PC-3 (cell line): ENCODE measurements at regions not wholly inside any gene's neighbourhood (a gene's known extent, or its start where the extent isn't known, plus 50 kb on each side); places are given as distances from the start of the nearest gene placed in this dataset.

Experiments used
- ATAC-seq: fragments of 200-7000 bp; cut with Tn5 transposase; 2 replicates; pipeline ENCODE4 v1.9.1; 2020; ENCODE audit warnings: mild to moderate bottlenecking, moderate library complexity
- BruUV-seq: library from RNA; stranded (reverse); fragments of 400-500 nt; replicated peaks from 2 replicates; lab custom pipeline; 2021; lab: Mats Ljungman, UMichigan
- CTCF ChIA-PET: fragments of 300-600 bp; sonication (Branson Sonifier 250); formaldehyde crosslinking; loops from one replicate; lab custom pipeline; 2022; ENCODE audit warnings: antibody characterized with exemption; lab: Charles Lee
- POLR2A ChIA-PET: fragments of 300-600 bp; sonication (Branson Sonifier 250); formaldehyde crosslinking; loops from one replicate; lab custom pipeline; 2022; ENCODE audit warnings: antibody characterized with exemption; ENCODE audit not compliant: unreplicated experiment; lab: Charles Lee
- DNase-seq: peaks from one replicate; pipeline ENCODE4 v3.0.0-alpha.2; 2015
- H2AFZ ChIP-seq: fragments of 300-600 bp; sonication (generic); 2 replicates; pipeline ENCODE4 v1.6.0; 2016; ENCODE audit warnings: antibody characterized with exemption, low read length
- H3F3A ChIP-seq: fragments of 300-600 bp; sonication (generic); one replicate; pipeline ENCODE4 v1.6.0; 2017; ENCODE audit warnings: antibody characterized with exemption, low read length, control low read depth, mild to moderate bottlenecking; ENCODE audit not compliant: unreplicated experiment
- H3K27ac ChIP-seq: fragments of 300-600 bp; sonication (generic); 2 replicates; pipeline ENCODE4 v1.5.1; 2016; ENCODE audit warnings: mild to moderate bottlenecking, low read length
- H3K27me3 ChIP-seq: fragments of 300-600 bp; sonication (generic); 2 replicates; pipeline ENCODE4 v1.6.1; 2016; ENCODE audit warnings: low read length, mixed read lengths
- H3K36me3 ChIP-seq: fragments of 300-600 bp; sonication (generic); 2 replicates; pipeline ENCODE4 v1.6.1; 2016; ENCODE audit warnings: low read depth, mixed run types, low read length, mixed read lengths
- H3K4me1 ChIP-seq: fragments of 300-600 bp; sonication (generic); 2 replicates; pipeline ENCODE4 v1.5.1; 2016; ENCODE audit warnings: low read length; ENCODE audit not compliant: insufficient read depth
- H3K4me2 ChIP-seq: fragments of 300-600 bp; sonication (generic); 2 replicates; pipeline ENCODE4 v1.6.0; 2016; ENCODE audit warnings: low read length
- H3K4me3 ChIP-seq: fragments of 300-600 bp; sonication (generic); 2 replicates; pipeline ENCODE4 v1.5.1; 2016; ENCODE audit warnings: mild to moderate bottlenecking, low read length, mixed read lengths
- H3K79me2 ChIP-seq: fragments of 300-600 bp; sonication (generic); 2 replicates; pipeline ENCODE4 v1.6.1; 2017; ENCODE audit warnings: low read length, mixed read lengths
- H3K9ac ChIP-seq: fragments of 300-600 bp; sonication (generic); 2 replicates; pipeline ENCODE4 v1.6.0; 2016; ENCODE audit warnings: mild to moderate bottlenecking, low read length
- H3K9me2 ChIP-seq: fragments of 300-600 bp; sonication (generic); replicated peaks from 2 replicates; pipeline ENCODE4 v1.6.1; 2016; ENCODE audit warnings: mixed run types, low read length, mixed read lengths
- H3K9me3 ChIP-seq: fragments of 300-600 bp; sonication (generic); 2 replicates; pipeline ENCODE4 v1.6.1; 2016; ENCODE audit warnings: low read length, mixed read lengths
- H4K20me1 ChIP-seq: fragments of 300-600 bp; sonication (generic); 2 replicates; pipeline ENCODE4 v1.6.1; 2016; ENCODE audit warnings: low read length, mixed read lengths
- EZH2 ChIP-seq: fragments of 300-600 bp; sonication (generic); IDR thresholded peaks from one replicate; pipeline ENCODE4 v1.6.1; 2017; ENCODE audit warnings: antibody characterized with exemption, mild to moderate bottlenecking, low read length; ENCODE audit not compliant: unreplicated experiment
- EZH2phosphoT487 ChIP-seq: fragments of 300-600 bp; sonication (generic); IDR thresholded peaks from 2 replicates; pipeline ENCODE4 v1.6.1; 2018; ENCODE audit warnings: mild to moderate bottlenecking, antibody characterized with exemption, low read length, borderline replicate concordance
- intact Hi-C: fragments of 100-400 bp; cut with micrococcal nuclease; formaldehyde crosslinking; loops from 2 replicates; pipeline ENCODE4 v1.9.0; 2023
- TF ChIP-seq, protein P1 (sequence below): fragments of 300-600 bp; sonication (generic); conservative IDR thresholded peaks from 2 replicates; pipeline ENCODE4 v1.5.1; 2017; ENCODE audit warnings: antibody characterized with exemption, low read depth, mild to moderate bottlenecking, low read length

- H3K4me1 ChIP-seq = peaks cover 13% of the 10 kb centered on the region
- POLR2A ChIA-PET = no interaction called here
Measured at GRCh38 chr4:4666693-4667621, 125.1 kb upstream of the STX18 start.

DNA sequence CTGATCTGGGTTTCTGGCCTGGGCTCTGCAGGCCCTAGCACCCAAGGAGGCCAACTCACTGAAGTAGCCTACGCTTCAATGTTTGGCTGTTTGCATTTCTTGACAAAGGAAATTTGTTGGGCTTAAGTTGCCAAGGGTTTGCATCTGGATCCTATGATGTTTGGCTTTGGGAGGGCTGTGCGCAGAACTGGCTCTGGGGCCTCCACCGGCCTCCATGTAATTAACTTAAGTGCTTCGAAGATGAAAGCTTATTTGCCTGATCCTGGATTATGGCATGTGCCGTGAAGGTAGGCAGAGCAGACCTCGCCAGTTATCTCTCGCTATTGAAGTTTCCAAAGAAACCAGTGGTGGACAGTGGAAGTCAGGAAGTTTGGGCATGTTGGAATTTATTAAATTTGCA is 124.3 kb upstream of the STX18 start:
- H3K4me3 ChIP-seq = no peak overlapping the region
- H2AFZ ChIP-seq = no peak overlapping the region
- no peak overlapping the region for H3K9ac ChIP-seq
- H4K20me1 ChIP-seq = no peaks in the 10 kb centered on the region
- ChIA-PET POLR2A (no interaction called here), CTCF (no interaction called here)
- intact Hi-C loops = loop anchor here (10.0 kb wide), 1 partner anchor 121 kb away; the partner anchor contains the start of gene STX18
- no peaks in the 10 kb centered on the region for H3K79me2 ChIP-seq
- DNase-seq (no peak), ATAC-seq (no peak)
- H3F3A ChIP-seq = no peaks in the 10 kb centered on the region
- no TSS peak for BruUV-seq
- no peaks in the 10 kb centered on the region for H3K36me3 ChIP-seq
- H3K4me2 ChIP-seq = no peak overlapping the region
- H3K4me1 ChIP-seq = peaks cover 14% of the 10 kb centered on the region
- H3K27ac ChIP-seq = no peak overlapping the region
- no peak for TF ChIP-seq EZH2
- TF ChIP-seq EZH2phosphoT487 = no peak
- TF ChIP-seq, protein P1, sequence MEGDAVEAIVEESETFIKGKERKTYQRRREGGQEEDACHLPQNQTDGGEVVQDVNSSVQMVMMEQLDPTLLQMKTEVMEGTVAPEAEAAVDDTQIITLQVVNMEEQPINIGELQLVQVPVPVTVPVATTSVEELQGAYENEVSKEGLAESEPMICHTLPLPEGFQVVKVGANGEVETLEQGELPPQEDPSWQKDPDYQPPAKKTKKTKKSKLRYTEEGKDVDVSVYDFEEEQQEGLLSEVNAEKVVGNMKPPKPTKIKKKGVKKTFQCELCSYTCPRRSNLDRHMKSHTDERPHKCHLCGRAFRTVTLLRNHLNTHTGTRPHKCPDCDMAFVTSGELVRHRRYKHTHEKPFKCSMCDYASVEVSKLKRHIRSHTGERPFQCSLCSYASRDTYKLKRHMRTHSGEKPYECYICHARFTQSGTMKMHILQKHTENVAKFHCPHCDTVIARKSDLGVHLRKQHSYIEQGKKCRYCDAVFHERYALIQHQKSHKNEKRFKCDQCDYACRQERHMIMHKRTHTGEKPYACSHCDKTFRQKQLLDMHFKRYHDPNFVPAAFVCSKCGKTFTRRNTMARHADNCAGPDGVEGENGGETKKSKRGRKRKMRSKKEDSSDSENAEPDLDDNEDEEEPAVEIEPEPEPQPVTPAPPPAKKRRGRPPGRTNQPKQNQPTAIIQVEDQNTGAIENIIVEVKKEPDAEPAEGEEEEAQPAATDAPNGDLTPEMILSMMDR = no peak
- H3K9me2 ChIP-seq = no peaks in the 10 kb centered on the region
- H3K27me3 ChIP-seq = no peaks in the 10 kb centered on the region
- H3K9me3 ChIP-seq = no peaks in the 10 kb centered on the region

More at GRCh38 chr4:4666693-4667621, 125.1 kb upstream of the STX18 start:
- H3K4me2 ChIP-seq = no peak overlapping the region
- no peaks in the 10 kb centered on the region for H4K20me1 ChIP-seq
- H3K4me3 ChIP-seq = no peak overlapping the region
- H3F3A ChIP-seq = no peaks in the 10 kb centered on the region
- H3K9me3 ChIP-seq = no peaks in the 10 kb centered on the region
- no peak overlapping the region for H3K9ac ChIP-seq
- H3K36me3 ChIP-seq = no peaks in the 10 kb centered on the region
- intact Hi-C loops = loop anchor here (10.0 kb wide), 1 partner anchor 122 kb away; the partner anchor contains the start of gene STX18
- ATAC-seq = no peak
- H3K79me2 ChIP-seq = no peaks in the 10 kb centered on the region
- H3K27ac ChIP-seq = no peak overlapping the region
- H2AFZ ChIP-seq = no peak overlapping the region
- no peak for DNase-seq
- H3K27me3 ChIP-seq = no peaks in the 10 kb centered on the region
- CTCF ChIA-PET = no interaction called here
- no peaks in the 10 kb centered on the region for H3K9me2 ChIP-seq
- no peak for TF ChIP-seq EZH2
- TF ChIP-seq EZH2phosphoT487 = no peak
- TF ChIP-seq, protein P1 = no peak
- no TSS peak for BruUV-seq

GRCh38 chr4:4664234-4664633 is 122.4 kb upstream of the STX18 start:
- ChIA-PET POLR2A (no interaction called here), CTCF (no interaction called here)
- ATAC-seq (no peak), DNase-seq (no peak)
- Histone ChIP-seq H3K4me1 (peaks cover 32% of the 10 kb centered on the region), H3F3A (no peaks in the 10 kb centered on the region), H3K9me2 (no peaks in the 10 kb centered on the region), H3K4me3 (no peak overlapping the region), H3K79me2 (no peaks in the 10 kb centered on the region), H2AFZ (no peak overlapping the region), H3K4me2 (no peak overlapping the region), H3K9ac (no peak overlapping the region), H3K9me3 (no peaks in the 10 kb centered on the region), H3K27me3 (no peaks in the 10 kb centered on the region), H4K20me1 (no peaks in the 10 kb centered on the region), H3K36me3 (no peaks in the 10 kb centered on the region), H3K27ac (no peak overlapping the region)
- no TSS peak for BruUV-seq
- no peak for TF ChIP-seq EZH2phosphoT487
- TF ChIP-seq EZH2 = no peak
- TF ChIP-seq, protein P1 = no peak
- intact Hi-C loops = loop anchor here (5.0 to 10.0 kb wide), 2 partner anchors 119 to 193 kb away; partner anchors contain the start of genes MSX1 and STX18
